H1 (cell line): ENCODE measurements at regions not wholly inside any gene's neighbourhood (a gene's known extent, or its start where the extent isn't known, plus 50 kb on each side); places are given as distances from the start of the nearest gene placed in this dataset.
A peak's percentile ranks its signal among the peaks of the same experiment; 100 is the strongest.

Source experiments
- CTCF ChIA-PET: fragments of 300-600 bp; sonication (Branson Sonifier 250); formaldehyde crosslinking; loops from one replicate; lab custom pipeline; 2021; ENCODE audit not compliant: partially characterized antibody; lab: Charles Lee
- POLR2A ChIA-PET: fragments of 300-600 bp; sonication (Branson Sonifier 250); formaldehyde crosslinking; loops from one replicate; lab custom pipeline; 2021; ENCODE audit warnings: inconsistent platforms; ENCODE audit not compliant: partially characterized antibody; lab: Charles Lee
- DNase-seq, 2 experiments: peaks; one replicate each; pipeline versions ENCODE4 v3.0.0 to v3.0.0-alpha.2; 2010 to 2022; ENCODE audit warnings: low spot score in 2 of 2, low read depth in 1 of 2, mixed read lengths in 1 of 2
- FAIRE-seq: peaks from 2 replicates; lab custom pipeline; 2011; peaks lifted over from hg19 to GRCh38; lab: Jason Lieb, UNC
- H2AFZ ChIP-seq: 2 replicates; pipeline ENCODE4 v1.8.1; 2012; ENCODE audit warnings: low read length, inconsistent platforms
- H2AK5ac ChIP-seq: 2 replicates; pipeline ENCODE4 v1.6.1; 2013; ENCODE audit warnings: low read depth, low read length
- H2BK120ac ChIP-seq: replicated peaks from 2 replicates; pipeline ENCODE3; 2013; ENCODE audit warnings: low read depth, low read length, inconsistent platforms
- H2BK12ac ChIP-seq: 2 replicates; pipeline ENCODE4 v1.6.1; 2013; ENCODE audit warnings: low read depth, low read length
- H2BK15ac ChIP-seq: 2 replicates; pipeline ENCODE4 v1.6.1; 2013; ENCODE audit warnings: low read length
- H2BK20ac ChIP-seq: 2 replicates; pipeline ENCODE4 v1.6.1; 2013; ENCODE audit warnings: low read length
- H2BK5ac ChIP-seq: 2 replicates; pipeline ENCODE4 v1.6.1; 2013; ENCODE audit warnings: low read depth, low read length
- H3K14ac ChIP-seq: 2 replicates; pipeline ENCODE4 v1.6.1; 2013; ENCODE audit warnings: inconsistent platforms; ENCODE audit not compliant: insufficient read length
- H3K18ac ChIP-seq: 2 replicates; pipeline ENCODE4 v1.6.1; 2013; ENCODE audit warnings: low read length; ENCODE audit errors: extremely low read depth
- H3K23ac ChIP-seq: 2 replicates; pipeline ENCODE4 v1.6.1; 2013; ENCODE audit warnings: inconsistent platforms; ENCODE audit not compliant: insufficient read length
- H3K23me2 ChIP-seq: 2 replicates; pipeline ENCODE4 v1.6.1; 2013; ENCODE audit warnings: low read depth, low read length
- H3K27ac ChIP-seq: 2 replicates; pipeline ENCODE4 v1.6.1; 2011; ENCODE audit warnings: low read depth, low read length, inconsistent platforms
- H3K27me3 ChIP-seq, 4 experiments: replicated peaks in 1 of 4; 1 replicate in 1 of 4; 2 replicates in 3 of 4; pipeline versions ENCODE4 v1.6.1 to v1.8.1; 2011 to 2013; ENCODE audit warnings: low read length in 3 of 4, mild to moderate bottlenecking in 3 of 4, inconsistent platforms in 2 of 4, mixed read lengths in 2 of 4, moderate library complexity in 1 of 4; ENCODE audit not compliant: control insufficient read depth in 3 of 4, insufficient read depth in 3 of 4; ENCODE audit errors: extremely low read depth in 1 of 4
- H3K36me3 ChIP-seq, 4 experiments: 2 replicates each; pipeline versions ENCODE4 v1.6.1 to v1.8.1; 2011 to 2013; ENCODE audit warnings: mild to moderate bottlenecking in 4 of 4, low read length in 3 of 4, moderate library complexity in 2 of 4, control low read depth in 1 of 4, inconsistent platforms in 1 of 4; ENCODE audit not compliant: insufficient read depth in 4 of 4, control insufficient read depth in 2 of 4
- H3K4ac ChIP-seq: replicated peaks from 2 replicates; pipeline ENCODE3; 2013; ENCODE audit warnings: low read length, low read depth, mixed read lengths, inconsistent platforms; ENCODE audit not compliant: insufficient read length
- H3K4me1 ChIP-seq, 4 experiments: replicated peaks in 1 of 4; 1 replicate in 1 of 4; 2 replicates in 3 of 4; pipeline versions ENCODE4 v1.6.1 to v1.8.1; 2011 to 2013; ENCODE audit warnings: low read length in 3 of 4, inconsistent platforms in 2 of 4, mixed read lengths in 1 of 4; ENCODE audit not compliant: insufficient read depth in 4 of 4, control insufficient read depth in 3 of 4
- H3K4me2 ChIP-seq, 2 experiments: 2 replicates each; pipeline versions ENCODE4 v1.6.1 to v1.8.1; 2011 to 2013; ENCODE audit warnings: low read depth in 2 of 2, low read length in 2 of 2, control low read depth in 1 of 2, inconsistent platforms in 1 of 2, mild to moderate bottlenecking in 1 of 2; ENCODE audit not compliant: insufficient read depth in 1 of 2
- H3K4me3 ChIP-seq, 4 experiments: fragments of 200-600, 300-600 bp in 1 of 4; sonication (generic), shearing (Covaris generic), sonication (Bioruptor Twin) in 1 of 4; 2 replicates each; pipeline versions ENCODE4 v1.5.1 to v1.8.1; 2011 to 2016; ENCODE audit warnings: low read length in 4 of 4, low read depth in 3 of 4, control low read depth in 2 of 4, inconsistent platforms in 2 of 4, mild to moderate bottlenecking in 2 of 4, mixed read lengths in 1 of 4, moderate library complexity in 1 of 4; ENCODE audit not compliant: insufficient read depth in 2 of 4; ENCODE audit errors: extremely low read depth in 1 of 4
- H3K56ac ChIP-seq: replicated peaks from 2 replicates; pipeline ENCODE3; 2013; ENCODE audit warnings: low read depth, mild to moderate bottlenecking, mixed read lengths, low read length, inconsistent platforms; ENCODE audit not compliant: insufficient read length
- H3K79me1 ChIP-seq: 2 replicates; pipeline ENCODE4 v1.6.1; 2013; ENCODE audit warnings: low read depth, low read length, control low read depth
- H3K79me2 ChIP-seq, 2 experiments: 2 replicates each; pipeline versions ENCODE4 v1.6.1 to v1.8.1; 2012 to 2013; ENCODE audit warnings: low read length in 2 of 2, mild to moderate bottlenecking in 2 of 2, inconsistent platforms in 1 of 2; ENCODE audit not compliant: insufficient read depth in 2 of 2, control insufficient read depth in 1 of 2
- H3K9ac ChIP-seq, 4 experiments: replicated peaks in 1 of 4; 1 replicate in 1 of 4; 2 replicates in 3 of 4; pipeline versions ENCODE4 v1.6.1 to v1.8.1; 2011 to 2013; ENCODE audit warnings: low read depth in 3 of 4, low read length in 3 of 4, control low read depth in 2 of 4, mild to moderate bottlenecking in 2 of 4, moderate library complexity in 2 of 4, inconsistent platforms in 1 of 4; ENCODE audit errors: extremely low read depth in 1 of 4
- H3K9me3 ChIP-seq, 2 experiments: 2 replicates each; pipeline versions ENCODE4 v1.6.1 to v1.8.1; 2012 to 2013; ENCODE audit warnings: mild to moderate bottlenecking in 2 of 2, moderate library complexity in 2 of 2, control low read depth in 1 of 2, inconsistent platforms in 1 of 2, low read depth in 1 of 2, low read length in 1 of 2, mixed read lengths in 1 of 2; ENCODE audit not compliant: insufficient read depth in 2 of 2
- H4K20me1 ChIP-seq, 2 experiments: replicated peaks in 1 of 2; 2 replicates each; pipeline versions ENCODE3 to v1.8.1; 2011 to 2013; ENCODE audit warnings: inconsistent platforms in 2 of 2, low read length in 2 of 2, mild to moderate bottlenecking in 1 of 2; ENCODE audit not compliant: insufficient read depth in 2 of 2, control insufficient read depth in 1 of 2
- H4K5ac ChIP-seq: 2 replicates; pipeline ENCODE4 v1.6.1; 2013; ENCODE audit warnings: low read length, low read depth, mixed read lengths, inconsistent platforms; ENCODE audit not compliant: insufficient read length
- H4K8ac ChIP-seq: 2 replicates; pipeline ENCODE4 v1.8.0; 2013; ENCODE audit warnings: mild to moderate bottlenecking, moderate library complexity, low read length, inconsistent platforms; ENCODE audit not compliant: insufficient read depth; ENCODE audit errors: extremely low read depth
- H4K91ac ChIP-seq: replicated peaks from 2 replicates; pipeline ENCODE3; 2013; ENCODE audit warnings: low read length, mixed read lengths, inconsistent platforms; ENCODE audit not compliant: insufficient read length
- ASH2L ChIP-seq: fragments of 200-600, 300-600 bp; sonication (generic); IDR thresholded peaks from one replicate; pipeline ENCODE4 v1.7.1; 2017; ENCODE audit warnings: low read length
- CHD2 ChIP-seq: IDR thresholded peaks from 2 replicates; pipeline ENCODE4 v1.6.1; 2012; ENCODE audit warnings: low read length, improper control_type of control experiment
- MAX ChIP-seq: IDR thresholded peaks from 2 replicates; pipeline ENCODE4 v1.6.1; 2012; ENCODE audit warnings: inconsistent platforms
- NANOG ChIP-seq: IDR thresholded peaks from 2 replicates; pipeline ENCODE4 v1.6.1; 2011; ENCODE audit warnings: low read length, low read depth, mild to moderate bottlenecking, inconsistent platforms; ENCODE audit not compliant: insufficient read depth, poor library complexity, severe bottlenecking
- RAD21 ChIP-seq, 2 experiments: IDR thresholded peaks in 1 of 2; conservative IDR thresholded peaks in 1 of 2; 2 replicates each; pipeline ENCODE4 v1.6.1; 2011; ENCODE audit warnings: low read depth in 2 of 2, low read length in 2 of 2, improper control_type of control experiment in 1 of 2, inconsistent platforms in 1 of 2, mild to moderate bottlenecking in 1 of 2, moderate library complexity in 1 of 2
- RNF2 ChIP-seq: fragments of 200-900, 300-1000 bp; sonication (generic); IDR thresholded peaks from 2 replicates; pipeline ENCODE4 v1.7.1; 2016; ENCODE audit warnings: borderline replicate concordance, low read depth, mild to moderate bottlenecking, antibody characterized with exemption, low read length; ENCODE audit not compliant: poor library complexity, severe bottlenecking; ENCODE audit errors: missing control alignments
- SAP30 ChIP-seq: fragments of 300-600 bp; sonication (generic); IDR thresholded peaks from 2 replicates; pipeline ENCODE4 v1.7.1; 2012; ENCODE audit warnings: low read length, moderate library complexity, mild to moderate bottlenecking, inconsistent platforms; ENCODE audit not compliant: insufficient read depth, insufficient replicate concordance
- SIRT6 ChIP-seq: IDR thresholded peaks from one replicate; pipeline ENCODE4 v1.7.1; 2012; ENCODE audit warnings: low read length, inconsistent platforms
- SRF ChIP-seq: IDR thresholded peaks from 2 replicates; pipeline ENCODE4 v1.6.1; 2011; ENCODE audit warnings: mild to moderate bottlenecking, low read depth, low read length, moderate library complexity
- ZNF274 ChIP-seq: IDR thresholded peaks from 2 replicates; pipeline ENCODE4 v1.7.0; 2012; ENCODE audit warnings: low read length, borderline replicate concordance; ENCODE audit errors: extremely low read depth
- WGBS, 2 experiments: shearing (Covaris generic) in 1 of 2; methylation state at CpG; one replicate each; pipeline versions ENCODE4 v1.1.6 to v1.1.7; 2013 to 2015; ENCODE audit warnings: low lambda C conversion rate in 2 of 2, mixed read lengths in 2 of 2, inconsistent platforms in 1 of 2, low coverage in 1 of 2, missing lambda C conversion rate in 1 of 2; ENCODE audit not compliant: insufficient replicate concordance in 2 of 2, insufficient coverage in 1 of 2, insufficient read length in 1 of 2; ENCODE audit errors: extremely low coverage in 1 of 2, missing lambda C conversion rate in 1 of 2; 5-methylcytosine and 5-hydroxymethylcytosine counted together
- TF ChIP-seq, protein P1 (sequence below), 3 experiments: IDR thresholded peaks; 1 replicate in 2 of 3; 2 replicates in 1 of 3; pipeline versions ENCODE4 v1.5.1 to v1.6.1; 2011; ENCODE audit warnings: low read length in 3 of 3, mild to moderate bottlenecking in 3 of 3, inconsistent platforms in 2 of 3, low read depth in 1 of 3, moderate library complexity in 1 of 3; ENCODE audit not compliant: insufficient read depth in 1 of 3; ENCODE audit errors: control extremely low read depth in 1 of 3

GRCh38 chr13:65460136-65460535 is 1770.0 kb downstream of the PCDH9 start:
- FAIRE-seq (peak; percentile 45), DNase-seq (no peak)
- POLR2A ChIA-PET: no interaction called here
- TF ChIP-seq MAX (no peak), NANOG (no peak), SRF (no peak), SAP30 (no peak), SIRT6 (no peak), CHD2 (no peak), RNF2 (no peak), ZNF274 (no peak), ASH2L (no peak), RAD21 (IDR thresholded peaks at IDR 0.05 in 1 of 2, conservative IDR thresholded peaks at IDR 0.05 in 1 of 2; ENCODE audit: low read depth in 2 of 2, low read length in 2 of 2) (no peak)
- TF ChIP-seq, protein P1, sequence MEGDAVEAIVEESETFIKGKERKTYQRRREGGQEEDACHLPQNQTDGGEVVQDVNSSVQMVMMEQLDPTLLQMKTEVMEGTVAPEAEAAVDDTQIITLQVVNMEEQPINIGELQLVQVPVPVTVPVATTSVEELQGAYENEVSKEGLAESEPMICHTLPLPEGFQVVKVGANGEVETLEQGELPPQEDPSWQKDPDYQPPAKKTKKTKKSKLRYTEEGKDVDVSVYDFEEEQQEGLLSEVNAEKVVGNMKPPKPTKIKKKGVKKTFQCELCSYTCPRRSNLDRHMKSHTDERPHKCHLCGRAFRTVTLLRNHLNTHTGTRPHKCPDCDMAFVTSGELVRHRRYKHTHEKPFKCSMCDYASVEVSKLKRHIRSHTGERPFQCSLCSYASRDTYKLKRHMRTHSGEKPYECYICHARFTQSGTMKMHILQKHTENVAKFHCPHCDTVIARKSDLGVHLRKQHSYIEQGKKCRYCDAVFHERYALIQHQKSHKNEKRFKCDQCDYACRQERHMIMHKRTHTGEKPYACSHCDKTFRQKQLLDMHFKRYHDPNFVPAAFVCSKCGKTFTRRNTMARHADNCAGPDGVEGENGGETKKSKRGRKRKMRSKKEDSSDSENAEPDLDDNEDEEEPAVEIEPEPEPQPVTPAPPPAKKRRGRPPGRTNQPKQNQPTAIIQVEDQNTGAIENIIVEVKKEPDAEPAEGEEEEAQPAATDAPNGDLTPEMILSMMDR (IDR thresholded peaks at IDR 0.05; ENCODE audit: control extremely low read depth in 1 of 3, insufficient read depth in 1 of 3, low read depth in 1 of 3, low read length in 3 of 3): no peak

More at GRCh38 chr13:65460136-65460535, 1770.0 kb downstream of the PCDH9 start:
- Histone ChIP-seq H2BK5ac (no peak overlapping the region), H3K18ac (no peak overlapping the region), H3K14ac (no peak overlapping the region), H3K27me3 (no peaks in the 10 kb centered on the region), H3K79me1 (no peaks in the 10 kb centered on the region), H3K36me3 (no peaks in the 10 kb centered on the region), H4K8ac (no peak overlapping the region), H2BK15ac (no peak overlapping the region), H3K23me2 (no peaks in the 10 kb centered on the region), H4K91ac (no peak overlapping the region), H3K79me2 (no peaks in the 10 kb centered on the region), H2BK12ac (no peak overlapping the region), H3K4me2 (peak overlapping the region in 1 of 2 experiments; percentile 48; a peak in 1 of 4 replicates), H2BK20ac (no peak overlapping the region), H3K56ac (no peak overlapping the region), H2AFZ (no peak overlapping the region), H2AK5ac (no peak overlapping the region), H4K20me1 (no peaks in the 10 kb centered on the region), H3K27ac (no peak overlapping the region), H3K4me3 (peak overlapping the region in 1 of 4 experiments; percentile 36; a peak in 1 of 8 replicates), H4K5ac (no peak overlapping the region), H3K9me3 (no peaks in the 10 kb centered on the region), H3K4ac (no peak overlapping the region), H2BK120ac (no peak overlapping the region), H3K9ac (no peak overlapping the region), H3K23ac (no peak overlapping the region), H3K4me1 (peaks cover 0 to 11% (median 5%) of the 10 kb centered on the region in 4 experiments; a peak in 5 of 7 replicates)
- WGBS, 2 experiments: 38% methylated on average over 1 of the region's 1 CpG; no CpG with 5 or more reads in 1 of the 2 experiments
- CTCF ChIA-PET: no interaction called here
